Forelimb muscle (tissue), 1 donor: ENCODE measurements at regions not wholly inside any gene's neighbourhood (a gene's known extent, or its start where the extent isn't known, plus 50 kb on each side); places are given as distances from the start of the nearest gene placed in this dataset.

Experiments used
- DNase-seq: peaks from one replicate; pipeline ENCODE4 v3.0.0-alpha.2; 2013; ENCODE audit warnings: low read depth

- DNase-seq = no peak
These were observed 310.1 kb downstream of the ZNF608 start for GRCh38 chr5:124436294-124436693.

- DNase-seq = no peak
These were observed 313.3 kb downstream of the ZNF608 start for GRCh38 chr5:124433170-124433569.

GRCh38 chr5:124421584-124421983, 324.9 kb downstream of the ZNF608 start:
- DNase-seq = no peak

- DNase-seq = no peak
These were observed 325.5 kb downstream of the ZNF608 start for GRCh38 chr5:124420952-124421351.

GRCh38 chr5:124419531-124419930, 326.9 kb downstream of the ZNF608 start:
- DNase-seq = no peak

GRCh38 chr5:124418390-124418789, 328.0 kb downstream of the ZNF608 start:
- DNase-seq = no peak

- no peak for DNase-seq
These were observed 329.2 kb downstream of the ZNF608 start for GRCh38 chr5:124417196-124417595.

- DNase-seq = no peak
These were observed 329.8 kb downstream of the ZNF608 start for GRCh38 chr5:124416627-124417026.

GRCh38 chr5:124414973-124415372, 331.5 kb downstream of the ZNF608 start:
- no peak for DNase-seq

GRCh38 chr5:124410539-124411488, 335.6 kb downstream of the ZNF608 start:
- DNase-seq = no peak

GRCh38 chr5:124408738-124409453, 337.5 kb downstream of the ZNF608 start:
- no peak for DNase-seq

GRCh38 chr5:124404796-124405195, 341.6 kb downstream of the ZNF608 start:
- no peak for DNase-seq

GRCh38 chr5:124403281-124403680, 343.2 kb downstream of the ZNF608 start:
- no peak for DNase-seq

GRCh38 chr5:124402144-124402581, 344.3 kb downstream of the ZNF608 start:
- DNase-seq = no peak

GRCh38 chr5:124401476-124402143, 344.8 kb downstream of the ZNF608 start:
- DNase-seq = no peak

GRCh38 chr5:124399426-124399961, 346.9 kb downstream of the ZNF608 start:
- DNase-seq = no peak

- no peak for DNase-seq
These were observed 348.0 kb downstream of the ZNF608 start for GRCh38 chr5:124398460-124398859.

- DNase-seq = no peak
These were observed 349.1 kb downstream of the ZNF608 start for GRCh38 chr5:124397317-124397716.

- no peak for DNase-seq
These were observed 350.5 kb downstream of the ZNF608 start for GRCh38 chr5:124395926-124396325.

GRCh38 chr5:124395287-124395686, 351.2 kb downstream of the ZNF608 start:
- DNase-seq = no peak

- DNase-seq = no peak
These were observed 351.7 kb downstream of the ZNF608 start for GRCh38 chr5:124394700-124395245.
